ENCODE measurements at regions not wholly inside any gene's neighbourhood (a gene's known extent, or its start where the extent isn't known, plus 50 kb on each side); places are given as distances from the start of the nearest gene placed in this dataset.

GRCh38 chrX:10341309-10341708 lies 184.5 kb downstream of the CLCN4 start:
- 60% methylated on average over 2 of the region's 5 CpGs; no CpG with 5 or more reads in 1 of the 2 experiments for WGBS, 2 experiments (ENCODE audit: extremely low coverage in 2 of 2, insufficient read length in 1 of 2)
- H3K9me3 ChIP-seq (ENCODE audit: control insufficient read depth, insufficient read depth, low read length) = peaks cover 2% of the 10 kb centered on the region; the same call in 1 of the 2 replicates
- CTCF ChIA-PET = no interaction called here
- H2BK120ac ChIP-seq (ENCODE audit: low read depth, low read length) = no peak overlapping the region
- intact Hi-C loops (cut with micrococcal nuclease) = no loop called here
- no peaks in the 10 kb centered on the region for H3K9me1 ChIP-seq (ENCODE audit: insufficient read depth, low read length)
- H3K4me3 ChIP-seq (ENCODE audit: insufficient read depth, low read depth, low read length) = no peak overlapping the region
- H3K4me1 ChIP-seq (ENCODE audit: control insufficient read depth, insufficient read depth, low read length) = no peaks in the 10 kb centered on the region
- in situ Hi-C loops (cut with MboI; ENCODE audit: low sequenced_read_pairs) = no loop called here
- H2AK9ac ChIP-seq (replicated peaks; ENCODE audit: low read depth, low read length, poor library complexity) = no peak overlapping the region
- H3K27me3 ChIP-seq (ENCODE audit: control insufficient read depth, insufficient read depth, low read length) = no peaks in the 10 kb centered on the region
- H3K56ac ChIP-seq (ENCODE audit: extremely low read depth, insufficient read depth, low read length) = no peak overlapping the region
- TF ChIP-seq ELK1 (IDR thresholded peaks at IDR 0.05; ENCODE audit: borderline replicate concordance, low read depth, low read length) (no peak), POLR2A (IDR thresholded peaks at IDR 0.05; ENCODE audit: low read depth, low read length) (no peak), FOS (IDR thresholded peaks at IDR 0.05; ENCODE audit: low read depth, low read length) (no peak), MAFK (IDR thresholded peaks at IDR 0.05; ENCODE audit: low read depth, low read length) (no peak), CEBPB (IDR thresholded peaks at IDR 0.05; ENCODE audit: low read depth, low read length) (no peak), RCOR1 (IDR thresholded peaks at IDR 0.05; ENCODE audit: insufficient replicate concordance, low read length) (no peak), BHLHE40 (IDR thresholded peaks at IDR 0.05; ENCODE audit: low read depth, low read length) (no peak), USF2 (IDR thresholded peaks at IDR 0.05; ENCODE audit: low read depth, low read length) (no peak), MAZ (IDR thresholded peaks at IDR 0.05; ENCODE audit: borderline replicate concordance, low read depth, low read length) (no peak), CTCF (conservative IDR thresholded peaks at IDR 0.05; ENCODE audit: low read depth, low read length) (no peak), CHD1 (IDR thresholded peaks at IDR 0.05; ENCODE audit: low read depth, low read length) (no peak), RFX5 (IDR thresholded peaks at IDR 0.05; ENCODE audit: low read depth, low read length) (no peak), RAD21 (IDR thresholded peaks at IDR 0.05; ENCODE audit: low read length) (no peak), NFE2L2 (IDR thresholded peaks at IDR 0.05; ENCODE audit: low read depth, low read length) (no peak), MXI1 (IDR thresholded peaks at IDR 0.05; ENCODE audit: borderline replicate concordance, low read depth, low read length) (no peak), SMC3 (IDR thresholded peaks at IDR 0.05; ENCODE audit: low read depth, low read length) (no peak)
- H2BK5ac ChIP-seq (ENCODE audit: low read depth, low read length, poor library complexity, severe bottlenecking) = no peak overlapping the region
- dilution Hi-C loops (cut with HindIII; ENCODE audit: low sequenced_read_pairs, unreplicated experiment) = no loop called here
- H3K4ac ChIP-seq (ENCODE audit: low read depth, low read length) = no peak overlapping the region
- no peak overlapping the region for H4K91ac ChIP-seq (ENCODE audit: insufficient read depth, low read depth, low read length)
- no peaks in the 10 kb centered on the region for H3K36me3 ChIP-seq (ENCODE audit: control insufficient read depth, insufficient read depth, low read length)
- no peaks in the 10 kb centered on the region for H3K79me1 ChIP-seq (ENCODE audit: low read depth in 1 of 2, low read length in 2 of 2)
- H2BK20ac ChIP-seq (ENCODE audit: low read depth, low read length) = no peak overlapping the region
- H4K5ac ChIP-seq (ENCODE audit: low read depth, low read length) = no peak overlapping the region
- no peak overlapping the region for H2AFZ ChIP-seq (replicated peaks; ENCODE audit: low read length, poor library complexity)
- H3K23ac ChIP-seq (ENCODE audit: low read depth, low read length) = no peak overlapping the region
- no peak overlapping the region for H3K14ac ChIP-seq (replicated peaks; ENCODE audit: low read depth, low read length)
- no peak overlapping the region for H3K9ac ChIP-seq (ENCODE audit: low read depth, low read length)
- H3K4me2 ChIP-seq (ENCODE audit: low read depth, low read length) = no peak overlapping the region
- H2AK5ac ChIP-seq (ENCODE audit: low read depth, low read length) = no peak overlapping the region
- H2BK15ac ChIP-seq (ENCODE audit: low read depth, low read length) = no peak overlapping the region
- POLR2A ChIA-PET (ENCODE audit: unreplicated experiment) = no interaction called here
- no peak overlapping the region for H3K18ac ChIP-seq (ENCODE audit: low read depth, low read length)
- H3K27ac ChIP-seq (ENCODE audit: insufficient read depth, low read length) = no peak overlapping the region
- no peaks in the 10 kb centered on the region for H4K20me1 ChIP-seq (ENCODE audit: insufficient read depth, low read length)
- no TSS peak for BruUV-seq (replicated peaks)
- DNase-seq (no peak), ATAC-seq (ENCODE audit: low read depth) (no peak)
- H4K8ac ChIP-seq (ENCODE audit: low read depth in 2 of 2, low read length in 2 of 2) = no peak overlapping the region

All from IMR-90 (cell line).